Right cardiac atrium (tissue), 5 donors: ENCODE measurements at regions not wholly inside any gene's neighbourhood (a gene's known extent, or its start where the extent isn't known, plus 50 kb on each side); places are given as distances from the start of the nearest gene placed in this dataset.
"Not testable (repeated sequence)": the region's sequence is repeated elsewhere in the genome, so short reads cannot be mapped to it uniquely, and the experiment has no call there.

Source experiments
- ATAC-seq, 2 donors: fragments of 200-7000 bp; cut with Tn5 transposase; one replicate each; pipeline versions ENCODE4 v1.8.0 to v1.9.1; 2020; ENCODE audit warnings: moderate library complexity in 2 of 2, mild to moderate bottlenecking in 1 of 2
- DNase-seq, 3 donors: peaks; one replicate each; pipeline ENCODE4 v3.0.0-alpha.2; 2020
- H3K27ac ChIP-seq: one replicate; pipeline ENCODE4 v1.5.1; 2013; ENCODE audit warnings: mild to moderate bottlenecking, low read length, control low read depth, moderate library complexity
- H3K27me3 ChIP-seq: one replicate; pipeline ENCODE4 v1.6.1; 2013; ENCODE audit not compliant: control insufficient read depth, insufficient read depth
- H3K4me1 ChIP-seq: one replicate; pipeline ENCODE4 v1.6.1; 2013; ENCODE audit warnings: low read length; ENCODE audit not compliant: control insufficient read depth, insufficient read depth
- H3K4me3 ChIP-seq: one replicate; pipeline ENCODE4 v1.5.1; 2013; ENCODE audit warnings: low read length, control low read depth
- H3K9me3 ChIP-seq: one replicate; pipeline ENCODE4 v1.6.1; 2013; ENCODE audit warnings: low read length; ENCODE audit not compliant: control insufficient read depth
- WGBS: extraction: QIAGEN DNeasy Blood & Tissue Kit; methylation state at CpG from one replicate; pipeline ENCODE4 v1.1.7; 2013; 5-methylcytosine and 5-hydroxymethylcytosine counted together
- intact Hi-C, 4 donors: fragments of 100-400 bp; cut with DNase I; formaldehyde crosslinking; loops; one replicate each; pipeline versions ENCODE4 v1.11.0 to v1.14.0; 2022 to 2023
- donor health status: healthy with polysubstance abuse.
- donor health status: DM: no; HTN: yes; CAD: no.
- donor health status: DM: no; HTN: no; CAD: no.
- donor health status: DM: no; HTN: yes; CAD: no; lungs with severe emphysema.
- donor health status: DM: yes; HTN: yes; CAD: no.

- ATAC-seq, H3K27me3 ChIP-seq, DNase-seq, H3K4me3 ChIP-seq, H3K9me3 ChIP-seq, H3K4me1 ChIP-seq, intact Hi-C loops, H3K27ac ChIP-seq: not testable (repeated sequence)
- 53% methylated on average over 21 of the region's 21 CpGs for WGBS
Measured at GRCh38 chr4:3589946-3590924, 58.0 kb upstream of the LRPAP1 start.

DNA sequence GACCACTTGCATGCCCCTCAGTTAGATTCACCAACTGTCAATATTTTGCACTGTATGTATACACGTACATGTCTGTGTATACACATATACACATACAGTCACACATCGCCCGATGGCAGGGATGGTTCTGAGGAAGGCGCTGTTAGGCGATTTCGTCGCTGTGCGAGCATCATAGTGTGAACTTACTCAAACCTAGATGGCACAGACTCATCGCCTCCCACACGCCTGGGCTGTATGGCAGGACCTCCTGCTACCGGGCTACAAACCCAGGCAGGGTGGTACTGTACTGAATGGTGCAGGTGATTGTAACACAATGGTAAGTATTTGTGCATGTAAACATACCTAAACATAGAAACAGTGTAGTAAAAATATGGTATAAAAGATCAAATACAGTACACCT is 57.2 kb upstream of the LRPAP1 start:
- intact Hi-C loops = not testable (repeated sequence)
- WGBS = 91% methylated on average over 10 of the region's 11 CpGs

GRCh38 chr4:3588517-3589194 is 56.4 kb upstream of the LRPAP1 start:
- DNase-seq, H3K27ac ChIP-seq, H3K4me3 ChIP-seq, ATAC-seq, intact Hi-C loops, H3K4me1 ChIP-seq, H3K9me3 ChIP-seq, H3K27me3 ChIP-seq: not testable (repeated sequence)
- 59% methylated on average over 9 of the region's 10 CpGs for WGBS

More for the DNA sequence above, 57.2 kb upstream of the LRPAP1 start:
- not testable (repeated sequence) for H3K27ac ChIP-seq, ATAC-seq, DNase-seq, H3K27me3 ChIP-seq, H3K4me1 ChIP-seq, H3K4me3 ChIP-seq, H3K9me3 ChIP-seq

- not testable (repeated sequence) for DNase-seq
Measured at GRCh38 chr4:3586596-3586995, 54.4 kb upstream of the LRPAP1 start.

GRCh38 chr4:3585567-3585966 is 53.3 kb upstream of the LRPAP1 start:
- not testable (repeated sequence) for H3K27ac ChIP-seq

More at GRCh38 chr4:3586596-3586995, 54.4 kb upstream of the LRPAP1 start:
- ATAC-seq, intact Hi-C loops, H3K9me3 ChIP-seq, H3K27me3 ChIP-seq, H3K4me1 ChIP-seq, H3K27ac ChIP-seq, H3K4me3 ChIP-seq: not testable (repeated sequence)
- WGBS = 91% methylated on average over 10 of the region's 10 CpGs

GRCh38 chr4:3582091-3582475 is 49.9 kb upstream of the LRPAP1 start:
- Histone ChIP-seq H3K27ac (no peak overlapping the region), H3K27me3 (no peaks in the 10 kb centered on the region), H3K4me1 (no peaks in the 10 kb centered on the region), H3K9me3 (no peaks in the 10 kb centered on the region), H3K4me3 (no peak overlapping the region)
- WGBS = 70% methylated on average over 5 of the region's 5 CpGs
- ATAC-seq (no peak), DNase-seq (no peak)
- intact Hi-C loops = no loop called here

More at GRCh38 chr4:3585567-3585966, 53.3 kb upstream of the LRPAP1 start:
- 31% methylated on average over 7 of the region's 7 CpGs for WGBS
- H3K27me3 ChIP-seq, ATAC-seq, H3K9me3 ChIP-seq, H3K4me3 ChIP-seq, intact Hi-C loops, H3K4me1 ChIP-seq: not testable (repeated sequence)
- peak in 1 of 3 donors; percentile 46 for DNase-seq
